ENCODE measurements at regions not wholly inside any gene's neighbourhood (a gene's known extent, or its start where the extent isn't known, plus 50 kb on each side); places are given as distances from the start of the nearest gene placed in this dataset.

GRCh38 chr4:83731609-83732008 lies 195.7 kb downstream of the GPAT3 start:
- no peak overlapping the region for H2BK20ac ChIP-seq (ENCODE audit: low read depth, low read length)
- H3K4me2 ChIP-seq (ENCODE audit: low read depth, low read length) = no peak overlapping the region
- ATAC-seq (ENCODE audit: low read depth) (no peak), DNase-seq (no peak)
- H3K14ac ChIP-seq (replicated peaks; ENCODE audit: low read depth, low read length) = no peak overlapping the region
- no peak overlapping the region for H2AFZ ChIP-seq (replicated peaks; ENCODE audit: low read length, poor library complexity)
- no peak overlapping the region for H3K56ac ChIP-seq (ENCODE audit: extremely low read depth, insufficient read depth, low read length)
- H3K4me3 ChIP-seq (ENCODE audit: insufficient read depth, low read depth, low read length) = no peak overlapping the region
- no peak overlapping the region for H2BK15ac ChIP-seq (ENCODE audit: low read depth, low read length)
- ChIA-PET CTCF (no interaction called here), POLR2A (ENCODE audit: unreplicated experiment) (no interaction called here)
- H2AK9ac ChIP-seq (replicated peaks; ENCODE audit: low read depth, low read length, poor library complexity) = no peak overlapping the region
- no peak overlapping the region for H4K5ac ChIP-seq (ENCODE audit: low read depth, low read length)
- H4K91ac ChIP-seq (ENCODE audit: insufficient read depth, low read depth, low read length) = no peak overlapping the region
- H3K4me1 ChIP-seq (ENCODE audit: control insufficient read depth, insufficient read depth, low read length) = no peaks in the 10 kb centered on the region
- no peaks in the 10 kb centered on the region for H3K36me3 ChIP-seq (ENCODE audit: control insufficient read depth, insufficient read depth, low read length)
- H3K18ac ChIP-seq (ENCODE audit: low read depth, low read length) = no peak overlapping the region
- no peak overlapping the region for H3K27ac ChIP-seq (ENCODE audit: insufficient read depth, low read length)
- TF ChIP-seq MAZ (IDR thresholded peaks at IDR 0.05; ENCODE audit: borderline replicate concordance, low read depth, low read length) = no peak
- TF ChIP-seq USF2 (IDR thresholded peaks at IDR 0.05; ENCODE audit: low read depth, low read length) = no peak
- TF ChIP-seq ELK1 (IDR thresholded peaks at IDR 0.05; ENCODE audit: borderline replicate concordance, low read depth, low read length) = no peak
- TF ChIP-seq POLR2A (IDR thresholded peaks at IDR 0.05; ENCODE audit: low read depth, low read length) = no peak
- TF ChIP-seq BHLHE40 (IDR thresholded peaks at IDR 0.05; ENCODE audit: low read depth, low read length) = no peak
- no peak for TF ChIP-seq FOS (IDR thresholded peaks at IDR 0.05; ENCODE audit: low read depth, low read length)
- no peak for TF ChIP-seq CTCF (conservative IDR thresholded peaks at IDR 0.05; ENCODE audit: low read depth, low read length)
- no peak for TF ChIP-seq RCOR1 (IDR thresholded peaks at IDR 0.05; ENCODE audit: insufficient replicate concordance, low read length)
- TF ChIP-seq NFE2L2 (IDR thresholded peaks at IDR 0.05; ENCODE audit: low read depth, low read length) = no peak
- H2BK120ac ChIP-seq (ENCODE audit: low read depth, low read length) = no peak overlapping the region
- H2AK5ac ChIP-seq (ENCODE audit: low read depth, low read length) = no peak overlapping the region
- intact Hi-C loops (cut with micrococcal nuclease) (no loop called here), in situ Hi-C loops (cut with MboI; ENCODE audit: low sequenced_read_pairs) (no loop called here), dilution Hi-C loops (cut with HindIII; ENCODE audit: low sequenced_read_pairs, unreplicated experiment) (no loop called here)
- no peaks in the 10 kb centered on the region for H3K9me1 ChIP-seq (ENCODE audit: insufficient read depth, low read length)
- H3K9me3 ChIP-seq (ENCODE audit: control insufficient read depth, insufficient read depth, low read length) = no peaks in the 10 kb centered on the region
- no peak overlapping the region for H2BK5ac ChIP-seq (ENCODE audit: low read depth, low read length, poor library complexity, severe bottlenecking)
- no peak overlapping the region for H4K8ac ChIP-seq (ENCODE audit: low read depth in 2 of 2, low read length in 2 of 2)
- no CpG with 5 or more reads among the region's 3 CpGs for WGBS, 2 experiments (ENCODE audit: extremely low coverage in 2 of 2, insufficient read length in 1 of 2)
- no peaks in the 10 kb centered on the region for H3K79me1 ChIP-seq (ENCODE audit: low read depth in 1 of 2, low read length in 2 of 2)
- no TSS peak for BruUV-seq (replicated peaks)
- H3K27me3 ChIP-seq (ENCODE audit: control insufficient read depth, insufficient read depth, low read length) = no peaks in the 10 kb centered on the region
- H3K9ac ChIP-seq (ENCODE audit: low read depth, low read length) = no peak overlapping the region
- no peak overlapping the region for H3K4ac ChIP-seq (ENCODE audit: low read depth, low read length)
- no peak overlapping the region for H3K23ac ChIP-seq (ENCODE audit: low read depth, low read length)
- H4K20me1 ChIP-seq (ENCODE audit: insufficient read depth, low read length) = no peaks in the 10 kb centered on the region

Measured in IMR-90 (cell line).